ENCODE measurements at regions not wholly inside any gene's neighbourhood (a gene's known extent, or its start where the extent isn't known, plus 50 kb on each side); places are given as distances from the start of the nearest gene placed in this dataset.

- no peaks in the 10 kb centered on the region for H3K27me3 Mint-ChIP-seq
- H3K79me2 ChIP-seq (ENCODE audit: control insufficient read depth, insufficient read depth, low read length) = no peaks in the 10 kb centered on the region
- WGBS (ENCODE audit: insufficient coverage) = 95% methylated on average over 22 of the region's 22 CpGs
- ATAC-seq (ENCODE audit: low read depth) (no peak), DNase-seq (no peak)
- H3K4me3 Mint-ChIP-seq = no peak overlapping the region
- H3K36me3 ChIP-seq (replicated peaks in 1 of 2; ENCODE audit: control extremely low read depth in 1 of 2, control insufficient read depth in 1 of 2, extremely low read depth in 1 of 2, insufficient read depth in 2 of 2, low read length in 1 of 2) = no peaks in the 10 kb centered on the region
- CTCF ChIA-PET = no interaction called here
- no peak overlapping the region for H3K27ac ChIP-seq (ENCODE audit: low read length in 2 of 2)
- H3K4me3 ChIP-seq (ENCODE audit: control extremely low read depth in 1 of 5, extremely low read depth in 1 of 5, insufficient read depth in 1 of 5, low read depth in 2 of 5, low read length in 4 of 5) = no peak overlapping the region
- H4K20me1 ChIP-seq (ENCODE audit: control insufficient read depth, insufficient read depth, low read length, poor library complexity, severe bottlenecking) = no peaks in the 10 kb centered on the region
- H3K9me3 ChIP-seq (ENCODE audit: control extremely low read depth in 1 of 3, control insufficient read depth in 2 of 3, insufficient read depth in 1 of 3, low read length in 2 of 3) = no peaks in the 10 kb centered on the region
- H3K9me3 Mint-ChIP-seq (ENCODE audit: insufficient read depth) = peaks cover 7% of the 10 kb centered on the region
- H3K4me1 Mint-ChIP-seq = no peaks in the 10 kb centered on the region
- H2AFZ ChIP-seq (ENCODE audit: insufficient read depth, low read depth, low read length, poor library complexity, severe bottlenecking) = no peak overlapping the region
- POLR2A ChIA-PET = no interaction called here
- H3K4me2 ChIP-seq (replicated peaks; ENCODE audit: low read depth, low read length, poor library complexity, severe bottlenecking) = no peak overlapping the region
- intact Hi-C loops (cut with micrococcal nuclease) = no loop called here
- H3K27ac Mint-ChIP-seq = no peak overlapping the region
- no peaks in the 10 kb centered on the region for H3K27me3 ChIP-seq (replicated peaks in 1 of 4; ENCODE audit: control extremely low read depth in 1 of 4, control insufficient read depth in 3 of 4, insufficient read depth in 4 of 4, low read length in 3 of 4)
- TF ChIP-seq CTCF (IDR thresholded peaks at IDR 0.05) (no peak), EZH2 (IDR thresholded peaks at IDR 0.05; ENCODE audit: borderline replicate concordance, insufficient read depth, low read depth, low read length, poor library complexity, severe bottlenecking) (no peak)
- no peak overlapping the region for H3K9ac ChIP-seq (ENCODE audit: low read length)
- H3K4me1 ChIP-seq (ENCODE audit: control insufficient read depth in 2 of 2, insufficient read depth in 2 of 2, low read length in 2 of 2) = no peaks in the 10 kb centered on the region
These were observed 83.7 kb upstream of the CTDP1 start for GRCh38 chr18:79595876-79596374.

- POLR2A ChIA-PET = no interaction called here
- CTCF ChIA-PET = no interaction called here
- Histone ChIP-seq H3K27ac (ENCODE audit: low read length in 2 of 2) (no peak overlapping the region), H3K4me3 (ENCODE audit: control extremely low read depth in 1 of 5, extremely low read depth in 1 of 5, insufficient read depth in 1 of 5, low read depth in 2 of 5, low read length in 4 of 5) (no peak overlapping the region), H2AFZ (ENCODE audit: insufficient read depth, low read depth, low read length, poor library complexity, severe bottlenecking) (no peak overlapping the region), H3K4me1 (ENCODE audit: control insufficient read depth in 2 of 2, insufficient read depth in 2 of 2, low read length in 2 of 2) (no peaks in the 10 kb centered on the region), H3K4me2 (replicated peaks; ENCODE audit: low read depth, low read length, poor library complexity, severe bottlenecking) (no peak overlapping the region), H4K20me1 (ENCODE audit: control insufficient read depth, insufficient read depth, low read length, poor library complexity, severe bottlenecking) (no peaks in the 10 kb centered on the region), H3K9me3 (ENCODE audit: control extremely low read depth in 1 of 3, control insufficient read depth in 2 of 3, insufficient read depth in 1 of 3, low read length in 2 of 3) (no peaks in the 10 kb centered on the region), H3K9ac (ENCODE audit: low read length) (no peak overlapping the region), H3K36me3 (replicated peaks in 1 of 2; ENCODE audit: control extremely low read depth in 1 of 2, control insufficient read depth in 1 of 2, extremely low read depth in 1 of 2, insufficient read depth in 2 of 2, low read length in 1 of 2) (no peaks in the 10 kb centered on the region), H3K79me2 (ENCODE audit: control insufficient read depth, insufficient read depth, low read length) (no peaks in the 10 kb centered on the region), H3K27me3 (replicated peaks in 1 of 4; ENCODE audit: control extremely low read depth in 1 of 4, control insufficient read depth in 3 of 4, insufficient read depth in 4 of 4, low read length in 3 of 4) (no peaks in the 10 kb centered on the region)
- Mint-ChIP-seq H3K4me3 (no peak overlapping the region), H3K9me3 (ENCODE audit: insufficient read depth) (peaks cover 7% of the 10 kb centered on the region), H3K27ac (no peak overlapping the region), H3K27me3 (no peaks in the 10 kb centered on the region), H3K4me1 (no peaks in the 10 kb centered on the region)
- ATAC-seq (ENCODE audit: low read depth) = no peak
- intact Hi-C loops (cut with micrococcal nuclease) = no loop called here
- TF ChIP-seq CTCF (IDR thresholded peaks at IDR 0.05) (no peak), EZH2 (IDR thresholded peaks at IDR 0.05; ENCODE audit: borderline replicate concordance, insufficient read depth, low read depth, low read length, poor library complexity, severe bottlenecking) (no peak)
- no peak for DNase-seq
- WGBS (ENCODE audit: insufficient coverage) = 91% methylated on average over 15 of the region's 27 CpGs
These were observed 83.0 kb upstream of the CTDP1 start for GRCh38 chr18:79596446-79597175.

All from B cell (primary cell).